Stimulated activated naive CD8-positive, alpha-beta T cell treated with anti-CD3 and anti-CD28 coated beads, Interleukin-15, Interleukin-2, amounts not matched to agents 100 ng/mL and 50 ng/mL, for 24 hours (primary cell): ENCODE measurements at regions not wholly inside any gene's neighbourhood (a gene's known extent, or its start where the extent isn't known, plus 50 kb on each side); places are given as distances from the start of the nearest gene placed in this dataset.

Experiments
- H3K27ac Mint-ChIP-seq: one replicate; pipeline ENCODE4 v1.8.0; 2021; ENCODE audit warnings: mild to moderate bottlenecking, mixed read lengths
- H3K27me3 Mint-ChIP-seq: one replicate; pipeline ENCODE4 v1.8.0; 2021; ENCODE audit warnings: mixed read lengths
- H3K36me3 Mint-ChIP-seq: one replicate; pipeline ENCODE4 v1.8.0; 2021; ENCODE audit warnings: low read depth, mixed read lengths
- H3K4me1 Mint-ChIP-seq: one replicate; pipeline ENCODE4 v1.8.0; 2021; ENCODE audit warnings: low read depth, mixed read lengths
- H3K4me3 Mint-ChIP-seq: one replicate; pipeline ENCODE4 v1.8.0; 2021; ENCODE audit warnings: mild to moderate bottlenecking, mixed read lengths
- H3K9me3 Mint-ChIP-seq: one replicate; pipeline ENCODE4 v1.8.0; 2021; ENCODE audit warnings: mixed read lengths

- no peak overlapping the region for H3K27ac Mint-ChIP-seq
Measured at GRCh38 chr18:41713969-41714825, 240.8 kb upstream of the PIK3C3 start.

GRCh38 chr18:41706301-41706700 is 248.7 kb upstream of the PIK3C3 start:
- Mint-ChIP-seq H3K36me3 (no peaks in the 10 kb centered on the region), H3K27me3 (peaks cover 4% of the 10 kb centered on the region), H3K4me3 (no peak overlapping the region), H3K4me1 (no peaks in the 10 kb centered on the region), H3K9me3 (peaks cover 7% of the 10 kb centered on the region), H3K27ac (no peak overlapping the region)

More at GRCh38 chr18:41713969-41714825, 240.8 kb upstream of the PIK3C3 start:
- Mint-ChIP-seq H3K27me3 (no peaks in the 10 kb centered on the region), H3K4me1 (no peaks in the 10 kb centered on the region), H3K4me3 (no peak overlapping the region), H3K36me3 (no peaks in the 10 kb centered on the region), H3K9me3 (peaks cover 3% of the 10 kb centered on the region)

- Mint-ChIP-seq H3K4me3 (no peak overlapping the region), H3K27me3 (peaks cover 4% of the 10 kb centered on the region), H3K36me3 (no peaks in the 10 kb centered on the region)
Measured at GRCh38 chr18:41703744-41704530, 251.1 kb upstream of the PIK3C3 start.

DNA sequence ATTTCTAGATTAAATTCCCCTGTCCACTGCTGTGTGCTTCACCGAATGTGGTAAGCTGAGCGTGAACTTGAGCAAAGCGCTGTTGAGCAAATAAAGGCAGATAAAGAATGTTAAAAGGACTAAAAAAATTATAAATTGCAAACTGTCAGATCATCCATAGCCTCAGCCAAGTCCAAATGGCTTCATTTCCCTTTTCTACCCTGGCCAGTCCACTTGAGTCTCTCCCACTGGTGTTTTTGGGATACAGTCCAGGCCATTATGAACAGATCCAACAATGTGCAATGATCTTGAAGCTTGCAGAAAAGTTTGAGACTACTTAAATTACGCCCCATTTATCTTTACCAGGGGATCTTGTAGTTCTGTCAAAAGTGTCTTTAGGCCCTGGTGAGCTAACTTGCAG is 254.6 kb upstream of the PIK3C3 start:
- no peaks in the 10 kb centered on the region for H3K27me3 Mint-ChIP-seq
- peaks cover 4% of the 10 kb centered on the region for H3K9me3 Mint-ChIP-seq
- no peak overlapping the region for H3K4me3 Mint-ChIP-seq
- H3K27ac Mint-ChIP-seq, result no peak overlapping the region
- no peaks in the 10 kb centered on the region for H3K4me1 Mint-ChIP-seq
- no peaks in the 10 kb centered on the region for H3K36me3 Mint-ChIP-seq

More at GRCh38 chr18:41703744-41704530, 251.1 kb upstream of the PIK3C3 start:
- Mint-ChIP-seq H3K9me3 (peaks cover 6% of the 10 kb centered on the region), H3K27ac (no peak overlapping the region), H3K4me1 (no peaks in the 10 kb centered on the region)

DNA sequence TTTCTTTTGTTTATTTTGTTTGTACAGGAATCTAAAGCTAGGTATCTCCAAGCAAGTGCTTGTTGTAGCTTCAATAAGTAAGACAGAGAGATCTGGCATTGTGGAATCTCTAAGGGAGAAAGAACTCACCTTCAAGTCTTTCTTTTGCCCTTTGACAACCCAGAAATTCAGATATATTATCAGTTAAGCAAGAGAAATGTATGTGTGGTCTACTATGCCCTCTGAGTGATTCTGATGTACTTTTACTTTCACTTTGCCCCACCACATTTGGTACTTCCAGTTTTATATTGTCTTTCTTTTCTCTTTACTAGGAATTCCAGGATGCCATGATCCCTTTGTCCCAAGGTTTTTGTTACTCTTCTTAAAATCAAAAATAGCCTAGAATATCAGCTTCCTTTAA is 259.6 kb upstream of the PIK3C3 start:
- Mint-ChIP-seq H3K9me3 (no peaks in the 10 kb centered on the region), H3K4me1 (no peaks in the 10 kb centered on the region), H3K27me3 (no peaks in the 10 kb centered on the region), H3K4me3 (no peak overlapping the region), H3K36me3 (no peaks in the 10 kb centered on the region), H3K27ac (no peak overlapping the region)

DNA sequence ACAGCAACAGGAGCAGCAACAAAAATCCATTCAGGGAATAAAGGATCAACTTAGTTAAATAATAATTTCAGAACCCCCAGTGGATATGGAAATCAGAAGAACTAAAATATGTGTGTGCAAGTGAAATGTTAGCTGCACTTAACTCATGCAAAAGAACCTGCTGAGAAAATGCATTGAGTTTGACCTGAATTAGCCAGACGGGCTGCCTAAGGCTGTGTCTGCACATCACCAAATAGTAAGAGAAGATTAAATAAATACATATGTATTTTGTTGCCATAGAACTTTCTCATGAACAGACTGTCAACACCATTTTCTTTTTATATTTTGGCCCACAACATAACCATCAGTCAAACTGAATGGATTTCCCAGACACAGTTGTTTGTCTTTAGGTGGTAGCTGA is 262.0 kb upstream of the PIK3C3 start:
- no peaks in the 10 kb centered on the region for H3K27me3 Mint-ChIP-seq
- H3K4me1 Mint-ChIP-seq, result no peaks in the 10 kb centered on the region
- no peak overlapping the region for H3K27ac Mint-ChIP-seq
- H3K36me3 Mint-ChIP-seq, result no peaks in the 10 kb centered on the region
- peaks cover 3% of the 10 kb centered on the region for H3K9me3 Mint-ChIP-seq
- no peak overlapping the region for H3K4me3 Mint-ChIP-seq

DNA sequence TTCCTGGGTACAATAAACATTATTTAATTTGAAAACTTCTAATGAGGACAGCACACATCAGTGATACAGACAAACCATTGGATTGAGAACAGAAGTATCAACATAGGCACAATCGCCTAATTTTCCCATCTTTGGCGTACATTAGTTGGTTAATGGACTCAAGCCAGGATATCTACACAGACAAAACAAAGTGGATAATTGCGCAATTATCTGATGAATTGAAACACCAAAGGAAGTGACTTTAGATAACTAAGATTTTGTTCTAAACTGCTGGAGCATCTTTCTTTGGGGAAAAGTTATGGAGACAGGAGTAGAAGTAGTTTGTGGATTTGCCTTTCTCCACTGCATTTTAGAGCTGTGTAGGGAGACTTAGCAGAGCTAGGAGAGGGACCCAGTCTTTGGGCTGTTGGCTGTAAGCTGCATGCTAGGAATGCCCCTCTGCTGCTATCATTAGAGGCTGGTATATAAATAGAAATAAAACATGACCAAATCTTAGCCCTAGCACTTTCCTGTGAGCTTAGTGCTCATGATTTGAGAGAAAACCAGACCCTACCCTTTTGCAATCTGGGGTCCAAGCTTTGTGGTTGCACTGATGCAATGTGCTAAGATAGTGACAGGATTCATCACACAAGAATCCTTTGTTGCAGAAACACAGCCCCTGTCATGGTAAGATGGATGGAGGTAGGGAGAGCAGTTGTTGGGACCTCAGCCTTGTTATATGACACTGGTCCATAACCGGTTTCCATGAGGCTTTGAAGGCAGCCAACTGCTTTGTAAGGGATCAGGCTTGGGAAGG is 264.5 kb upstream of the PIK3C3 start:
- peaks cover 3% of the 10 kb centered on the region for H3K9me3 Mint-ChIP-seq
- H3K27me3 Mint-ChIP-seq, result no peaks in the 10 kb centered on the region
- no peaks in the 10 kb centered on the region for H3K36me3 Mint-ChIP-seq
- no peak overlapping the region for H3K27ac Mint-ChIP-seq
- H3K4me1 Mint-ChIP-seq, result no peaks in the 10 kb centered on the region
- H3K4me3 Mint-ChIP-seq, result no peak overlapping the region

- no peaks in the 10 kb centered on the region for H3K27me3 Mint-ChIP-seq
- no peak overlapping the region for H3K4me3 Mint-ChIP-seq
- no peak overlapping the region for H3K27ac Mint-ChIP-seq
- peaks cover 6% of the 10 kb centered on the region for H3K9me3 Mint-ChIP-seq
- no peaks in the 10 kb centered on the region for H3K36me3 Mint-ChIP-seq
- H3K4me1 Mint-ChIP-seq, result no peaks in the 10 kb centered on the region
Measured at GRCh38 chr18:41687138-41687537, 267.9 kb upstream of the PIK3C3 start.

- H3K9me3 Mint-ChIP-seq, result peaks cover 3% of the 10 kb centered on the region
- no peak overlapping the region for H3K27ac Mint-ChIP-seq
- H3K4me1 Mint-ChIP-seq, result no peaks in the 10 kb centered on the region
- H3K4me3 Mint-ChIP-seq, result no peak overlapping the region
- H3K27me3 Mint-ChIP-seq, result no peaks in the 10 kb centered on the region
- no peaks in the 10 kb centered on the region for H3K36me3 Mint-ChIP-seq
Measured at GRCh38 chr18:41681138-41681880, 273.7 kb upstream of the PIK3C3 start.

GRCh38 chr18:41674506-41674905 is 280.5 kb upstream of the PIK3C3 start:
- Mint-ChIP-seq H3K27me3 (no peaks in the 10 kb centered on the region), H3K27ac (no peak overlapping the region), H3K4me1 (no peaks in the 10 kb centered on the region), H3K4me3 (no peak overlapping the region), H3K9me3 (peaks cover 3% of the 10 kb centered on the region), H3K36me3 (no peaks in the 10 kb centered on the region)

DNA sequence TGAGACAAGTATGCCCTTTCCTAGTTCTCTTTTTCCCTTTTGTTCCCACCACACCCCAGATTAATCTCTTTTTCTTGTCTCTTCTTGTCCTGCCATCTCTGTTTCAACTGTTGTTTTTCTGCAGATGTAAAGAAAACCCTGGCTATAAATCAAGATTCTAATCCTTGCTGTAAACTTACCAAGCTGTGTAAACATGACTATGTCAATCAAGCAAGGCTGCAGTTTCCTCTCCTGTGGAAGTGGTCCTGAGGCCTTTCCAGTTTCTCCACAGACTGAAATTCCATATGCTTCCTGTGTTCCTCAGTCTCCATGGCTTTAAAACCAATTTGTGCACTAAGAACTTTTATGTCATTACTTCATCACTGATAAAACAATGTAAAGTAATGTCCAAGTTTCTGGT is 288.8 kb upstream of the PIK3C3 start:
- H3K9me3 Mint-ChIP-seq, result peaks cover 5% of the 10 kb centered on the region
- H3K27ac Mint-ChIP-seq, result no peak overlapping the region
- no peaks in the 10 kb centered on the region for H3K36me3 Mint-ChIP-seq
- H3K4me1 Mint-ChIP-seq, result no peaks in the 10 kb centered on the region
- H3K4me3 Mint-ChIP-seq, result no peak overlapping the region
- H3K27me3 Mint-ChIP-seq, result no peaks in the 10 kb centered on the region

DNA sequence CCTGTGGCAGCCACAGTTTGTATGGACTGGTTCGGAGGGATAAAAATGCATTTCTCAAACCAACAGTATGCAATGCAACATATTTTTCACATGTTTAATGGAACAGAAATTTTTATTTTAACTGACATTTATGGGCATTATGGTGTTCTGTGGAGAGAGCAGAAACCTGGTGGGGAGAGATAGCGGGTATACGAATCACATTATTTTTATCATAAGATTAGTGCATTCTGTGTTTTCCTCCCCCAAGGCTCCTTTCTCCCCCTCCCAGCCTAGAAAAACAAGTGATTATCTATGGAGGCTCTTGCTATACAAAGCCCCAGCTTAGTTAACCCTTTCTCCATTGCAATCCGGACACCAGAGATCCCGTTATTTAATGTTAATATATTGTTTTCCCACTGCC is 289.8 kb upstream of the PIK3C3 start:
- H3K4me3 Mint-ChIP-seq, result no peak overlapping the region
- H3K36me3 Mint-ChIP-seq, result no peaks in the 10 kb centered on the region
- no peaks in the 10 kb centered on the region for H3K4me1 Mint-ChIP-seq
- no peaks in the 10 kb centered on the region for H3K27me3 Mint-ChIP-seq
- H3K27ac Mint-ChIP-seq, result no peak overlapping the region
- H3K9me3 Mint-ChIP-seq, result peaks cover 5% of the 10 kb centered on the region

GRCh38 chr18:41660654-41661053 is 294.4 kb upstream of the PIK3C3 start:
- H3K4me1 Mint-ChIP-seq, result no peaks in the 10 kb centered on the region
- H3K4me3 Mint-ChIP-seq, result no peak overlapping the region
- peaks cover 5% of the 10 kb centered on the region for H3K9me3 Mint-ChIP-seq
- H3K27me3 Mint-ChIP-seq, result no peaks in the 10 kb centered on the region
- no peak overlapping the region for H3K27ac Mint-ChIP-seq
- H3K36me3 Mint-ChIP-seq, result no peaks in the 10 kb centered on the region

DNA sequence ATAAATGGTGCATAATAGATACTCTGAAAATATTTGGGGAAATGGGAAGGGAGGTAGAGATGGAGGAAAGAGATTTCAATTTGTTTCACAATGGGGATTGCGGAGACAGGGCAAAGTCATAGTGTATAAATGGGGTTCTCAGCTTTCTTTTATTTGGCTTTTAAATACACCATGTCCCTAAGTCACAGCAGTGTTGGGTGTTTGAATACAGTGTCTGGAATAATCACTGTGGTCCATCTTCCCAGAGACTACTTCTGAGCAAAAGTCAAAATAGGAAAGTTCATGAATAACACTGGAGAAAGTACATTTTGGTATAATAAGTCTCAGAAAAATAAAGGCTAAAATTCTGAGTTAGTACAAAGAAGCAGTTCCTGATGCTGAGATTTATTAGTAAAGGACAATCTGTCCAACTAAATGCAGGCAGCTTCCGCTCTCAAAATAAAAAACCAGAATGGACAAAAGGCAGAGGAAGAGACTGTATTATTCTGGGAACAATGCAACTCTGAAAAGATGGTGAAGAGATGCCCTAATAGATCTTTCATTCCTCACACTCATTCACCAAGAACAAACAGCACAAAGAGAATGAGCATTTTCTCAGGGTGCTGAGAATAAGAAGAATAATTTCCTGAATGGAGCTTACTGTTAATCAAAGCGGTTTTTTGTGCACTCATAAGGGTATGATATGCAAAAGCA is 295.4 kb upstream of the PIK3C3 start:
- no peaks in the 10 kb centered on the region for H3K27me3 Mint-ChIP-seq
- no peak overlapping the region for H3K4me3 Mint-ChIP-seq
- H3K4me1 Mint-ChIP-seq, result no peaks in the 10 kb centered on the region
- H3K9me3 Mint-ChIP-seq, result peaks cover 5% of the 10 kb centered on the region
- H3K36me3 Mint-ChIP-seq, result no peaks in the 10 kb centered on the region
- no peak overlapping the region for H3K27ac Mint-ChIP-seq
